ENCODE measurements at regions not wholly inside any gene's neighbourhood (a gene's known extent, or its start where the extent isn't known, plus 50 kb on each side); places are given as distances from the start of the nearest gene placed in this dataset.
A peak's percentile ranks its signal among the peaks of the same experiment; 100 is the strongest.

- no peaks in the 10 kb centered on the region for H4K20me1 ChIP-seq (ENCODE audit: low read length)
- no peaks in the 10 kb centered on the region for H3K4me1 ChIP-seq (ENCODE audit: insufficient read depth, low read length)
- no peaks in the 10 kb centered on the region for H3K36me3 ChIP-seq (ENCODE audit: low read depth, low read length)
- no peaks in the 10 kb centered on the region for H3F3A ChIP-seq (ENCODE audit: low read length, unreplicated experiment)
- TF ChIP-seq CTCF (conservative IDR thresholded peaks at IDR 0.05; ENCODE audit: low read depth, low read length): no peak
- no peak for TF ChIP-seq EZH2phosphoT487 (IDR thresholded peaks at IDR 0.05; ENCODE audit: borderline replicate concordance, low read length)
- no peak for TF ChIP-seq EZH2 (IDR thresholded peaks at IDR 0.05; ENCODE audit: low read length, unreplicated experiment)
- no peaks in the 10 kb centered on the region for H3K79me2 ChIP-seq (ENCODE audit: low read length)
- ChIA-PET CTCF (no interaction called here), POLR2A (ENCODE audit: unreplicated experiment) (no interaction called here)
- no peaks in the 10 kb centered on the region for H3K9me2 ChIP-seq (replicated peaks; ENCODE audit: low read length)
- DNase-seq: no peak
- intact Hi-C loops (cut with micrococcal nuclease): no loop called here
- no peak for ATAC-seq
- H3K9me3 ChIP-seq (ENCODE audit: low read length): no peaks in the 10 kb centered on the region
- peaks cover 7% of the 10 kb centered on the region for H3K27me3 ChIP-seq (ENCODE audit: low read length)
- H3K27ac ChIP-seq (ENCODE audit: low read length): no peak overlapping the region
- H3K4me3 ChIP-seq (ENCODE audit: low read length): no peak overlapping the region
- BruUV-seq (replicated peaks): no TSS peak
- no peak overlapping the region for H2AFZ ChIP-seq (ENCODE audit: low read length)
- no peak overlapping the region for H3K4me2 ChIP-seq (ENCODE audit: low read length)
- no peak overlapping the region for H3K9ac ChIP-seq (ENCODE audit: low read length)
These were observed 285.4 kb downstream of the SLCO4C1 start for GRCh38 chr5:102010644-102011043.

GRCh38 chr5:101997235-101997634 lies 298.8 kb downstream of the SLCO4C1 start:
- ChIA-PET CTCF (no interaction called here), POLR2A (ENCODE audit: unreplicated experiment) (no interaction called here)
- no peak overlapping the region for H3K4me2 ChIP-seq (ENCODE audit: low read length)
- ATAC-seq: no peak
- no peak overlapping the region for H2AFZ ChIP-seq (ENCODE audit: low read length)
- H3K36me3 ChIP-seq (ENCODE audit: low read depth, low read length): no peaks in the 10 kb centered on the region
- no TSS peak for BruUV-seq (replicated peaks)
- no peaks in the 10 kb centered on the region for H3K9me2 ChIP-seq (replicated peaks; ENCODE audit: low read length)
- no peaks in the 10 kb centered on the region for H3K9me3 ChIP-seq (ENCODE audit: low read length)
- no peak overlapping the region for H3K4me3 ChIP-seq (ENCODE audit: low read length)
- no peaks in the 10 kb centered on the region for H3K27me3 ChIP-seq (ENCODE audit: low read length)
- H3K9ac ChIP-seq (ENCODE audit: low read length): no peak overlapping the region
- intact Hi-C loops (cut with micrococcal nuclease): no loop called here
- no peak for TF ChIP-seq EZH2phosphoT487 (IDR thresholded peaks at IDR 0.05; ENCODE audit: borderline replicate concordance, low read length)
- TF ChIP-seq EZH2 (IDR thresholded peaks at IDR 0.05; ENCODE audit: low read length, unreplicated experiment): no peak
- no peak for TF ChIP-seq CTCF (conservative IDR thresholded peaks at IDR 0.05; ENCODE audit: low read depth, low read length)
- H3K79me2 ChIP-seq (ENCODE audit: low read length): no peaks in the 10 kb centered on the region
- H3F3A ChIP-seq (ENCODE audit: low read length, unreplicated experiment): no peaks in the 10 kb centered on the region
- no peaks in the 10 kb centered on the region for H4K20me1 ChIP-seq (ENCODE audit: low read length)
- peaks cover 7% of the 10 kb centered on the region for H3K4me1 ChIP-seq (ENCODE audit: insufficient read depth, low read length)
- no peak overlapping the region for H3K27ac ChIP-seq (ENCODE audit: low read length)
- no peak for DNase-seq

- Histone ChIP-seq H3K4me2 (ENCODE audit: low read length) (peak overlapping the region; percentile 52), H3K27ac (ENCODE audit: low read length) (no peak overlapping the region), H3K9me3 (ENCODE audit: low read length) (no peaks in the 10 kb centered on the region), H3F3A (ENCODE audit: low read length, unreplicated experiment) (no peaks in the 10 kb centered on the region), H2AFZ (ENCODE audit: low read length) (no peak overlapping the region), H3K9me2 (replicated peaks; ENCODE audit: low read length) (no peaks in the 10 kb centered on the region), H3K36me3 (ENCODE audit: low read depth, low read length) (no peaks in the 10 kb centered on the region), H4K20me1 (ENCODE audit: low read length) (no peaks in the 10 kb centered on the region), H3K4me1 (ENCODE audit: insufficient read depth, low read length) (peaks cover 7% of the 10 kb centered on the region), H3K4me3 (ENCODE audit: low read length) (no peak overlapping the region; the same call in 1 of the 2 replicates), H3K9ac (ENCODE audit: low read length) (no peak overlapping the region), H3K79me2 (ENCODE audit: low read length) (no peaks in the 10 kb centered on the region), H3K27me3 (ENCODE audit: low read length) (no peaks in the 10 kb centered on the region)
- peak; percentile 64 for ATAC-seq
- intact Hi-C loops (cut with micrococcal nuclease): no loop called here
- POLR2A ChIA-PET (ENCODE audit: unreplicated experiment): no interaction called here
- CTCF ChIA-PET: no interaction called here
- TF ChIP-seq EZH2phosphoT487 (IDR thresholded peaks at IDR 0.05; ENCODE audit: borderline replicate concordance, low read length) (no peak), EZH2 (IDR thresholded peaks at IDR 0.05; ENCODE audit: low read length, unreplicated experiment) (no peak), CTCF (conservative IDR thresholded peaks at IDR 0.05; ENCODE audit: low read depth, low read length) (no peak)
- no TSS peak for BruUV-seq (replicated peaks)
- DNase-seq: peak; percentile 89
These were observed 300.5 kb downstream of the SLCO4C1 start for GRCh38 chr5:101995585-101995984.

All from PC-3 (cell line).